GM19025 (cell line): ENCODE measurements at regions not wholly inside any gene's neighbourhood (a gene's known extent, or its start where the extent isn't known, plus 50 kb on each side); places are given as distances from the start of the nearest gene placed in this dataset.

Source experiments
- ATAC-seq: cut with Tn5 transposase; IDR thresholded peaks from one replicate; pipeline ENCODE4 v1.9.1; 2021; ENCODE audit warnings: mild to moderate bottlenecking, low read depth, moderate library complexity; ENCODE audit not compliant: unreplicated experiment

DNA sequence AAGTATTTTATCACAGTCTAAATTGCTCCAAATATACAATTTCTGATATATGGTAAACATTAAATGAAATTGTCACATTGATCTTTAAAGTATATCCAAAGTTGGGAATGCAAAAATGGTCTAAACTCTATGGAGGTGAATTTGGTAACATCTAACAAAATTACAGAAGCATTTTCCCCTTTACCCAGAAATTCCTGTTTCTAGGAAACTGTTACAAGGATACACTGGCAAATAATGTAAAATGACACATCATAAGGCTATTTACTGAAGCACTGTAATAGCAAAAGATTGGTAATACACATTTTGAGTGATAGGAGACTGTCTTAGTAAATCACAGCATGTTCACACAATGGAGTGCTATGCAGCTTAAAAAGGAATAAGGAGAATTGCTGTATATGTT, 50.0 kb upstream of the SLCO2A1 start:
- no peak for ATAC-seq
